OCI-M2 (cell line): ENCODE measurements at regions not wholly inside any gene's neighbourhood (a gene's known extent, or its start where the extent isn't known, plus 50 kb on each side); places are given as distances from the start of the nearest gene placed in this dataset.

Experiments used
- DNase-seq: peaks from one replicate; lab custom pipeline; 2025; ENCODE audit not compliant: unreplicated experiment; lab: John Stamatoyannopoulos, UW

DNA sequence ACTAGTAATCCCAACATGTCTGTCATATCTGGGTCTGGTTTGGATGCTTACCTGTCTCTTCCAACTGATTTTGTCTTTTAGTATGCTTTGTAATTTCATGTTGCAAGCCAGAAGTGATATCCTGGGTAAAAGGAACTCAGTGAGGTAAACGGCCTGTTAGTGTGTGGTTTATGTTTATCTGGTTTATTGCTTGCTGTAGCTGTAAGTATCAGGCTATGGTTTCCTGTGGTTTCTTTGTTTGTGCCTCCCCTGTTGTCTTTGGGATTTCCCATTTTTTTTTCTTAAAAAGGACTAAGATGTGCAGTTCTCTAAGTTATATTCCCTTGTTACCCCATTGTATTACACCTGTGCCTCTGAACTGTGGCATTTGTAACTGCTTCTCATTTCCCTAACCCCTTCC lies 323.5 kb upstream of the POM121L12 start:
- no peak for DNase-seq

DNA sequence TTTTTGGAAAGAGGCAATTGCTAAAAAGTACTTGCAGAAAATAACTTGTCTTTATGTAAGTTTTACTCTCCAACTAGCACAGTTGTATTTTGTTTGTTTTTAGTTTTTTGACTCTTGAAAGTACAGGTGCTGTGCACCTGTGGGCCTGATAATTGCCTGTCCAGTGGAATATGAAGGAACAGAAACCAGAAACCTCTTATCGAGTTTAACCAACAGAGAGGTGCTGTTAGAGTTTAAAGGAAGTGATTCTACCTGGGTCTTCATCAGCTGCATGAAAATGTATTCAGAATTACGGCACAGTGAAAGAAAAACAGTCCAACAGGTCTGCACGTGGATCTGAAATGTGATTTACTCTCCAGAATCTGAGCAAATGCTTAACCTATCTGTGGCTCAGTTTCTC lies 326.6 kb upstream of the POM121L12 start:
- DNase-seq, result no peak

DNA sequence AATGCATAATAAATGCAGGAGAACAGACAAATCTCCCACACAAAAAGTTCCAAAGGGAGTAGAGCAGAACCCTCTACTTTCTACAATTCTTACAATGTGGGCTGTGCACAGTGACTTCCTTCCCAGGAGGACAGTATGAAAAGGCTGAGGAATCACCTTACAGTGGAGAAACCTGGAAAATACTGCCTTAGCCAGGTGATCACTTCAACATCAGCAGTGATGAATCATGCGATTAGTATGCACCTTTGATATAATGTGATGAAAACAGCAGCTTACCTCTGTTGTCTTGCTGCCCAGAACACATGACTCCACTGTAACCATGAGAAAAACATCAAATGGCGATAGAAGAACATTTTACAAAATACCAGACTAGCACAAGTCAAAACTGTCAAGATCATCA lies 329.7 kb upstream of the POM121L12 start:
- no peak for DNase-seq

GRCh38 chr7:52700349-52700748 lies 335.1 kb upstream of the POM121L12 start:
- DNase-seq, result no peak

DNA sequence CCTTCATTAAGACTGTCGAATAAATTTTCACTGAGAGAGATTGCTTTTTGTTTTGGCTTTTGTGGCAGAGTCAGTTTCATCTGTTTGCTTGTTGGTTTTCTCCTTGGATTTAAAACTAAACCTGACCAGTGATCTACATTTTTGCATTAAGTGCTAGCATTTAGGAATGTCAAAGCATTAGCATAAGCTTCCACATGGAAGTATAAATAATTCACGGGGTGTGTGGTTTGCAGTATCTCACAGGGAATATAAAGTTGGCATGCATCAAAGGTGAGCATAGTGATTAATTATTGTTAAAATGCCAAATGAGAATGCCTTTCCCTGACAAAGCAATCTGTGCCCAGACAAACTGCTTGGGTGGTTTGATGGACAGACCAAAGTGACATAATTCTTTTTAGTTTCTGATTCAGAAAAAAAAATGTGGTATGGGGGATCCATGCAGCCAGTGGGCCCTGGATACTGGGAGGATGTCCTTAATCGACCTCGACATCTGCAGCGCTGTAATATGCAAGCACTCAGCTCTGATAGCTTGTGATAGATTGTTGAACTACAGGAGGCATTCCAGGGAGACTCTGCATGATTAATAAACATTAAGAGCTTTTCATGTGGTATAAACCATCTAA lies 339.3 kb upstream of the POM121L12 start:
- DNase-seq, result no peak

DNA sequence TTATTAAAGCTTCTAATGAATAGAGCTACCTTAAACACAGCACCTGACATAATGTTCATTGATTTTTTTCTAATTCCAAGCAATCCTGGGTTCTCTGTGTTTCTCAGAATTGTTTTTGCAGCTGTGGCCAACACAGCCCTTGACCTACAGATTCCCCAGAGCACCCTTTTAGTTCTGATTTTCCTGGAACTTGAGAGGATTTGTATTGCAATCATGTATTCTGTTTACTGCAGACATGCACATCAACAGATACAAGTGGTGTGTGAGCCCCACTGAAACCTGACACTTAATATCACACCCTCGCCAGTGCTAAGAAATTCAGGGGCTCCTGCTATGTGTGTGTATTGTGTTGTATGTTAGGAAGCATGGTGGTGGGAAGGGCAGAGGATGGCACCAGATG lies 344.2 kb upstream of the POM121L12 start:
- DNase-seq, result no peak

DNA sequence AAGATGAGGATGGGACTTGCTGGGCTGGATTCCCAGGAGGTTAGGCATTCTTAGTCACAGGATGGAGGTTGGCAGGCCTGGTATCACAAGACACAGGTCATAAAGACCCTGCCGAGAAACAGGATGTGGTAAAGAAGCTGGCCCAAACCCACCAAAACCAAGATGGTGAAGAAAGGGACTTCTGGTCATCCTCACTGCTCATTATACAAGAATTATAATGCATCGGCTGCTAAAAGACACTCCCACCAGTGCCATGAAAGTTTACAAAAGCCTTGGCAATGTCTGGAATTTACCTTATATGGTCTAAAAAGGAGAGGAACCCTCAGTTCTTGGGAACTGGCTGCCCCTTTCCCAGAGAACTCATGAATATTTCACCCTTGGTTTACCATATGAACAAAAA lies 345.5 kb upstream of the POM121L12 start:
- DNase-seq, result no peak

DNA sequence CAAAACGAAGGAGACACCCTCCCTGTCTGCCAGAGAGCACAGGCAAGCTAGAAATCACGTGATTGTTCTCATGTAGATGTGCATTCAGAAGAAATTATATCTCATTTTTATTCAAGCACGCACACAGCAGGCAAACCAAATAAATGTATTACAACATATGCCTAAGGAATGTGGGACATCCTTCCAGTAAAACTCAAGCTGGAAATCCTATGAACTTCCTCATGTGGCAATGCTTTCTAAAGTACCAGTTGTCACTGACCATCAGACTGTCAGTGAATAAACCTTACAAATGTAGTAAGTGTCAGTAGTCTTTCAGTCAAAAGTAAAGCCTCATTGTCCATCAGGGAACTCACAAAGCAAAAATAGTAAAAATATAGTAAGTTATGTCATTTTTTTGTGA lies 350.1 kb upstream of the POM121L12 start:
- no peak for DNase-seq

GRCh38 chr7:52684388-52684787 lies 351.0 kb upstream of the POM121L12 start:
- DNase-seq, result no peak

- DNase-seq, result no peak
Measured at GRCh38 chr7:52682993-52683392, 352.4 kb upstream of the POM121L12 start.

- DNase-seq, result no peak
Measured at GRCh38 chr7:52670608-52671225, 364.7 kb upstream of the POM121L12 start.

DNA sequence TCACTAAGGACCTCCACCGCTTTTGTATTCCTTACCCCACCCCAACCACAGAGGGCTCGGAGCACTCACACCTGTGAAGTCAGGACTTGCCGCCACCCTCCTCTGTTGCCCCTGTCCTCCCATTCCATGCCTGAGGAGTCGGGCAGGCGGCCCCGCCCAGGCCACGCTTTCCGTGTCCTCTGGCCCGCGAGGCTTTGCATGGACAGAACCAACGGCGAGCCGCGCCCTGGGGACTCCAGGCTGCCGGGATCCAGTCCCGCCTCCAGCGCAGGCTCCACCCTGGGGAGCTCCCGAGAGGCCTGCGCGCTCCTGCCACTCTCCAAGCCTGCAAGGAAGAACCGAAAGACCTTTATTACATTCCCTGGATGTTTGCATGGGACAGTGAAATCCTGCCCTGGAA lies 366.4 kb upstream of the POM121L12 start:
- DNase-seq, result no peak

GRCh38 chr7:52668435-52668834 lies 367.0 kb upstream of the POM121L12 start:
- DNase-seq, result no peak

GRCh38 chr7:52659178-52659577 lies 376.3 kb upstream of the POM121L12 start:
- no peak for DNase-seq

DNA sequence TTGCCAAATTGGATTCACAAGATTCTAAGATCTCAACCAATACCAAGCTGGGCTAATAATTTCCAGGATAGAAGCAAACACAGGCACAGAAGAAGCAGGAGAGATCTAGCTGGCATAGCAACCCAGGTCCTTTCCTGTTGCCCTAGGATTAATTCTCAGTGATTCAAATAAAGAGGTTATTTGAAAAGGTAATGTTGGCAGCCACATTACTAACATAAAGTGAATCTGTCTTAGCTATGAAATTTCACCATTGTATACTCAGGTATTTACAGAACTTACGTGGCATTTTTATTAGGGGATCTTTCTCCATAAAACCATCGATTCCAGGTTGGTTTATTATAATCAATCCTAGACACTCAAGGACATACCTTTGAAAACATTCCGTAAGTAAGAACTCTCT lies 379.3 kb upstream of the POM121L12 start:
- no peak for DNase-seq

- no peak for DNase-seq
Measured at GRCh38 chr7:52652621-52653020, 382.8 kb upstream of the POM121L12 start.

DNA sequence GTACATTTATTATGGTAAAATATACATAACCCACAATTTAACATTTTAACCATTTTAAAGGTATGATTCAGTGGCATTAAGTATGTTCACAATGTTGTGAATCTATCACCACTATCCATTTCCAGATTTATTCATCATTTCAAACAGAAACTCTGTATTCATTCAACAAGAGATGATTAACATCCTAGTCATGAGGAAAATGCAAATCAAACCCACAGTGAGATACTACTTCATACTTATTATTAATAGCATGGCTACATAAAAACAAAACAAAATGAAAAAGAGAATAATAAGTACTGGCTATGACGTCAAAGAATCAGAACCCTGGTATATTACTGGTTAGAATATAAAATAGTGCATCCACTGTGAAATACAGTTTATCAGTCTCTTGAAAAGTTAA lies 386.6 kb upstream of the POM121L12 start:
- no peak for DNase-seq

- DNase-seq, result no peak
Measured at GRCh38 chr7:52647046-52647445, 388.4 kb upstream of the POM121L12 start.

DNA sequence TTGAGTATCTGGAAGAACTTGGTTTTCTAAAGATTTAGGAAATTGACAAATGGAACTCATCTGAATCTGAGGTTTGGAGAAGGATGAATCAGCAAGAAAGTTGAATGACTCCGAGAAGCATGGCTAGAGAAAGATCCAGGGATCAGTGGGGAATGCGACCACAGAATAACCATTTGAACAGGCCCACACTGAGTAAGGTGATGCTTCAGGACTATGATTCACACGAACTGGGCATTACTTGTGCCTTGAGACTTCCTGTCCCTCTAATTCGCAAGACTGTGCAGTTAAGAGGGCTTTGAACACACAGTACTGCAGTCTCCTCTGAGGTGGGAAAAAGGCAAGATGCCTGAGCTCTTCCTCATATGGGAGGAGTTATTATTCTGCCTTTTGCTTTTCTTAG lies 395.5 kb upstream of the POM121L12 start:
- no peak for DNase-seq

DNA sequence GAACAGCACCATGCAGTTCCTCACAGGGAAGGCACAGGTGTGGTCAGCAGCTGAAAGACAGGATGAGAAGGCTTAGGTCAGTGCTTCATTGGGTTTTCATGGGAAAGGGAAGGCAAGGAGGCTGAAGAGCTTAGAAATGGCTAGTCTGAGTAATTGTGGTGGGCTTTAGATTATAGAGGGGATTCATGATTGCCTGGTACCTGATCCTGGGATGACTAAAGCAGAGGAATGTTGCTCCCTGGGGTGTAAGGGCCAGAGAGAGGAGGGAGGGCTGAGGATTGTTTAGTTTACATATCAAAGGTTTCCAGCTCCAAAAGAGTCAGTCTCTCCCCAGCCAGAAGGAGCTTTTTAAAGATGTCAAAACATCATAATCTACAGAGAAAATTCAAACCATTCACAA lies 396.3 kb upstream of the POM121L12 start:
- no peak for DNase-seq

DNA sequence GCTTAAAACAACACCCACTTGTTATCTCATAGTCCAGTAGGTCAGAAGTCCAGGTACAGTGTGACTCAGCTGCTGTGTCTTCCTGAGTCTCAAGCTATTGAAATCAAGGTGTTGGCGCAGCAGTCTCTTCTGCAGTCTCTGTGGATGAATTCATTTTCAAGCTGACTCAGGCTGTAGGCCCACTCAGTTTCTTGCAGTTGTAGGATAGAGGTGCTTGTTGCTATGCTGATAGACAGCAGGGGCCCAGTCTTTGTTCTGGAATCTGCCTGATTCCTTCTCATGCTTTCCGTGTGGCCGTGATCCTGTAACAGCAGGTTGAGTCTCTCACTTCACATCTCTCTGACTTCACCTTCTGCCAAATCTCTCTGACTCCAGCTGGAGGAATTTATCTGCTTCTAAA lies 400.4 kb upstream of the POM121L12 start:
- DNase-seq, result no peak

DNA sequence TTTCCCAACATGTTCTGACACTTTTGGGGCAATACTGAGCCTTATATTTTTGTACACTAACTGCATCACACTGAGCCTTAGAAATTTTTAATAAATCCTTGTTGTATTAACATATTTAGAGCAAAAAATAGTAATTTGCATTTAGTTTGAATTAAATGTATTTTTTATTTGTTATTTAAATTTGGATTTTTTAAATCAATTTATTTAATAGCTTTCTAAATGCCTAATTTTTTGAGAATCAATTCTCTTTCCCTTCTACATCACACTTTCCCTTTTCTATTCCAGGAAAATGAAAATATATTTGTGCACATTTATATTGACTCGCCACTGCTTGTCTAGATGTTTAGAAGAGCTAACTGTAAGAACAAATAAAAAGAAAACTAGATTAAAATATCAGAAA lies 414.6 kb upstream of the POM121L12 start:
- DNase-seq, result no peak

GRCh38 chr7:52616552-52616951 lies 418.9 kb upstream of the POM121L12 start:
- no peak for DNase-seq
